COLO668 (cell line): ENCODE measurements at regions not wholly inside any gene's neighbourhood (a gene's known extent, or its start where the extent isn't known, plus 50 kb on each side); places are given as distances from the start of the nearest gene placed in this dataset.
A peak's percentile ranks its signal among the peaks of the same experiment; 100 is the strongest.
"Not testable (repeated sequence)": the region's sequence is repeated elsewhere in the genome, so short reads cannot be mapped to it uniquely, and the experiment has no call there.

Source experiments
- DNase-seq: peaks from one replicate; lab custom pipeline; 2025; ENCODE audit not compliant: unreplicated experiment; lab: John Stamatoyannopoulos, UW

DNA sequence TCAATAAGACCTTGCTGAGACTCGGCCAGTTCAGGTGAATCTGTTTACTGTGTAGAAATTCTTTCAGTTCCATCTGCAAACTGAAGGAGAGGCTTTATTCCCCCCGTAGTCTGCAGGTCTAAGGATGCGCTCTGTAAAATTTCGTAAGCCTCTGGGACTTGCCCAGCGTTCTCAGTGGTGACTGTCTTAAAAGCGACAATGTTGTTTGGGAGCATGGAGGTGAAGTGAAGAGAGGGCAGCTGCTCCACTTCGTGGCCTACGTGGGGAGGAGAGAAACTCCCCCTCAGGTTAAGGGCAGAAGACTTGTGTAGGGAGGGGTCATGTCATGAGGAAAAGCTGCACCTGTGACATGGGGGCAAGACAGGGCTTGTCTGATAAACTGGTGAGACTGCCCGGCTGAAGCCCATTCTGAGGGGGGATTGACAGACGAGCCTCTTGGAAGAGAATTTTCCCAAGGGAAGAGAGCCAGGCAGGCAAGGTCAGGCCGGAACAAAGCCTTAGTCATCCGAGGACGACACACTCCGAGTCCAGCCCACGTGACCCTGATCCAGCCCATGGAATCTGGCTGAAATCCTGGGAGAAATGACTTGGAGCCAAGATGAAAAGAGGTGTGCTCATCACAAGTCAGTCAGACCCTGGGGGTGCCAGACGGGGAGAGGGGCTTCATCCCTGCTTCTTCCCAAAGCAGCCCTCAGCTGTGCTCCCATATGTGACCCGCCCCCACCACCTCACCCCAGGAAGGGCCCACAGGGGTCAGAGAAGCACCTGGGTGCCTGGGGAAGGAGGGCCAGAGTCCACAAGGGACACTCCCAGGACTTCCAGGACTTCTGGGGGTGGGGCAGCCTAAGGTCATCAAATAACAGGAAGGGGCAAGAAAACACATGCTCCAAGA, 88.5 kb upstream of the SH3BP4 start:
- DNase-seq, result no peak

GRCh38 chr2:234861841-234862735, 89.7 kb upstream of the SH3BP4 start:
- DNase-seq, result no peak

GRCh38 chr2:234859330-234859872, 92.4 kb upstream of the SH3BP4 start:
- DNase-seq, result not testable (repeated sequence)

- no peak for DNase-seq
Observed at GRCh38 chr2:234858790-234859329, 93.0 kb upstream of the SH3BP4 start.

DNA sequence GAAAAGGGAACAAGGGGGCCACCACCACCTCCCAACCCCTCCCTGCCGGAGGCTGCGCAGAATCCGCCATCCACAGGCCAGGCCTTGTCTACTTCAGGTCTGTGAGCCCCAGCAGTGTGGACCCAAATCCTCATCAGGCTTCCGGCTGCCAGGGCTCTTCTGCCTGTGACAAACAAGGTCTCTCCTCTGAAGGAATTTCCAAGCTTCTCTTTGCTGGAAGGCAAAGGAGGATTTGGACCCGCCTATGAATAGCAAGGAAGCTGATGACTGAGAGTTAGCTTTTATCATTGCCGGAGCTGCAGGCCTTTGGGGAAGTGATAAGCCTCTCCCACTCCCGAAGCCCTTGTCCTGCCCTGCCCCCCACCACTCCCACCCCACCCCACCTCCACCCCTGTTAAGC, 93.7 kb upstream of the SH3BP4 start:
- DNase-seq, result no peak

DNA sequence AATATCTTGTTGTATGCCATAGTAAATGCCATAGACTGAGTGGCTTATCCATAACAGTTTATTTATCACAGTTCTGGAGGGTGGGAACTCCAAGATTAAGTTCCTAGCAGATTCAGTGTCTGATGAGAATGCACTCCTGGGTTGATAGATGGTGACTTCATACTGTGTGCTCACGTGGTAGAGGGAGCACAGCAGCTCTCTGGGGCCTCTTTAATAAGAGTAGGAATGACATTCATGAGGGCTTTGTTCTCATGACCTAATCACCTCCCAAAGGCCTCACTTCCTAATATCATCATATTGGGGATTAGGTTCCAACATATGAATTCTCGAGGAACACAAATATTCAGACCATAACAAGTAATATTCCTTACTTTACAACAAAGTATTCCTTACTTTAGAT, 98.1 kb upstream of the SH3BP4 start:
- DNase-seq, result no peak

DNA sequence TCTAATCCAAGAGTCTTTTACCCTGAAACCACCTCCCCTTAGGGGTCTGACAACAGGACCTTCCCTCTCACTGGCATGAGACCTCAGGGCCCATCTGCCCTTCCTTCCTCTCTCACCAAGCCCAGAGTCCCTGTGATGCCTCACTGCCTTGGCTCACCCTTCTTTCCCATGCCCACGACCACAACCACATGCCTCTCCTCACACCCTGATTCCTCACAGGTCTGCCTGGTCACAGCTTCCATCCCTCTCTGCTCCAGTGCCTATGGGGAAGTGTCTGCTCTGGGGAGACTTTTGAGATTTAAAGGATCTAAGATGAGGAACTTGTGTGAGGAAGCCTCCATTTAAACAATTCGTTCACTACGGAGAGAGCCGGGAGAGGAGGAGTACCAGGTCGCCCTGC, 98.9 kb upstream of the SH3BP4 start:
- no peak for DNase-seq

GRCh38 chr2:234852035-234852434, 99.8 kb upstream of the SH3BP4 start:
- DNase-seq, result no peak

GRCh38 chr2:234851451-234851850, 100.4 kb upstream of the SH3BP4 start:
- no peak for DNase-seq

- no peak for DNase-seq
Observed at GRCh38 chr2:234850818-234851217, 101.0 kb upstream of the SH3BP4 start.

GRCh38 chr2:234849678-234850077, 102.1 kb upstream of the SH3BP4 start:
- DNase-seq, result no peak

DNA sequence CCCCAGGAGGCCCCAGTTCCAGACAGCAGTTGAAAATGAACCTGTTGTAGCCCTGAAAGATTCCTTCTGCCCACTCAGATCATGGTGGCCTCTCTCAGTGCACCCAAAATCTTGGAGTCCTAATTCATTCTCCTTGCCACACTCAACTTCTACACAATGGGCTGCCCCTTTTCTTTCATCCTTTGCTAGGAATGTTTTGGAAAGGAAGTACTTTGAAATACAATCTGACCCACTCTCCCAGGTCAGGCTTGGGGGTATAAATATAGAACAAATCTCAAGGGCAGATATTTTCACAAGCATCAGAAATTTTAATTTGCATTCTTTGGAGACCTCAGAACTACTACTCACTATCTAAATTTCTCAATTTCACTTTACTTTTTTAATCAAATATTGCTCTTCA, 103.2 kb upstream of the SH3BP4 start:
- DNase-seq, result no peak

DNA sequence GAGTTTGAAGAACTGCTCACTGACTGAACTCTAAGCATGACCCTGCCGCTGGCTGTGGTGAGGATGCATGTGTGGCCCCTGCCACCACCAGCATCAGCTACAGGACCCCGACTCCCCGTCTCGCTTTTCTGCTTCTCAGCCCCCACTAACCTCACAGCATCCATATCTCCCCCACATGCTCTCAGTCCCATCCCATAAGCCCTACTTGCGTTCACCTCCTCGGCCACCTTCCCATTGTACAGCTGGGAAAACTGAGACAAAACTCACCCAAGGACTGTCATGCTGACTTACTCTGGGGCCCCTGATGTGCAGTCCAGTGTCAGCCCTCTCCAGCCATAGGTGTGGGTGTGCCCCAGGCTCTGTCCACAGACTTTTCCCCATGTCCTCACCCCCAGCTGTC, 104.2 kb upstream of the SH3BP4 start:
- no peak for DNase-seq

DNA sequence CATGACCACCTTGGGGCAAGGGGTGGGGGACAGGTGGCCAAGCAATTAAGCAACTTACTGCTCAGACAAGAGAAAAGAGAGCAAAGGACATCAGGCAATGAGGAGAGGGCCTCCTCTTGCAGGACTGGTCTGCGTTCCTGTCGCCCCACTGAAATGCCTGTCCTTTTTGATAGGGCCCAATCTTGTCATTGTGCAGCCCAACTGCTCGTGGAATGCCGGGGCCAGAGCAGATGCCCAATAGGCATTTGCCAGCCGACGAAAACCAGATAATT, 104.5 kb upstream of the SH3BP4 start:
- DNase-seq, result no peak

DNA sequence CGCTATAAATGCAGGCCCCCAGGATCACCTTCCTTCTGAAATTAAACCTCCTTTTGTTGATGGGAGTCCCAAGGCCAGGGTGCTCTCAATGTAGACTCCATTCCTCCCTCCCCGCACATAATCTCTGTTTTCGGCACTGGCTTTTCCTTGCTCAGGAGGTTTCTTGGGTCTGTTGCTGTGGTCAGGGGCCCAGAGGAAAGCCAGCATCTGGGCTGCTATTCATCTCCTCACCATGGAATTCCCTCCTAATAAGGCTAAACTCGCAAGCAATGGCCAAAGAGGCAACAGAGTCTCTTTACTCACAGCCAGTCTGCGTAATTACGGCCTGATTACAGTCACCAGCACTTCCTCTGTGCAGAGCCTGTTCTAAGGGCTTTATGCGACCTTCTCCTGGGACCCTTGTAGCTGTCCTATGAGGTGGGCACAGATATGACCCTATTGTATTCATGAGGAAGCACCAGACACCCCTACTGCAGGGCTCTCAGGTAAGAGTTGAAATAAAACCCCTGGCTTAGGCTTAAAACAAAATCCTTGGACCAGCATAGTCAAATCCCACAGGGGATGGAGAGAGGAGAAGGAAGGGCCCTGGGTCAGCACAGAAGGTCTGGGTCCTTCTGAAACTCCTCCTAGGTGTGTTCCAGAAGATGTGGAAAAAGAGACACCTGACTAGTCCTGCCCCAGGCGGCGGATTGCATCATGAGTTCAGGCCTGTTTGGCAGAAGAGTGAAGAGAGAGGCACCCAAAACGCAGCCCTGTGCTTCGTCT, 105.0 kb upstream of the SH3BP4 start:
- DNase-seq, result no peak

GRCh38 chr2:234845602-234846590, 105.9 kb upstream of the SH3BP4 start:
- DNase-seq, result no peak

DNA sequence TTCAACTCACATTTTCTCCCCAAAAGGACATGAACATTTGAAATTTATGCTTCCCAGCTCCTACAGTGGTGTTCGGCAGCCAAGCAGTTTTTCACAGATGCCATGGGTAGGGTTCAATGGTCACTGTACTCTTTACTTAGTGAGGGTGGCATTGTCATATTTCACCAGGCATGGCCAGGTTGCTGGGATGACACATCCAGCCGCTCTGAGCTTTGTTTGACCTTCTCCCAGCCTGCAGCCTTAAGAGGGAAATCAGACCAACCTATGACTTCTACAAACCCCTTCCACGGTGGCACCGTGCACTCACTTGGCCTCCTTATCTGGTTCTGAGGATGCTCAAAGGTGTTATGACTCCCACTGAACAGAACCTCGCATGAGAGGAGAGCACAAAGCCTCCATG, 108.4 kb upstream of the SH3BP4 start:
- DNase-seq, result peak; percentile 60

DNA sequence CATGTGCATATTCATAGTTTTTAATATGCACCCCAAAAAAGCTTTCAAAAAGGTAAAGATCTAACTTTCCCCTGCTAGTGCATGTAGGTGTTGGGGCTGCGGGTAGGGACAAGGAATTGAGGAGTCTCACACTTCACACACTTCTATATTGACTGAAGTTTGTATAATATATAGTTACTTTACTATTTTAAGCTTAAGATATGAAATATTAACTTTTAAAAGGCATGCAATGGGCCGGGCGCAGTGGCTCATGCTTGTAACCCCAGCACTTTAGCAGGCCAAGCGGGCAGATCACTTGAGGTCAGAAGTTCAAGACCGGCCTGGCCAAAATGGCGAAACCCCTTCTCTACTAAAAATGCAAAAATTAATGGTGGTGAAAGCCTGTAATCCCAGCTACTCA, 109.1 kb upstream of the SH3BP4 start:
- DNase-seq, result no peak

GRCh38 chr2:234841321-234842015, 110.3 kb upstream of the SH3BP4 start:
- no peak for DNase-seq
